ENCODE measurements at regions not wholly inside any gene's neighbourhood (a gene's known extent, or its start where the extent isn't known, plus 50 kb on each side); places are given as distances from the start of the nearest gene placed in this dataset.

DNA sequence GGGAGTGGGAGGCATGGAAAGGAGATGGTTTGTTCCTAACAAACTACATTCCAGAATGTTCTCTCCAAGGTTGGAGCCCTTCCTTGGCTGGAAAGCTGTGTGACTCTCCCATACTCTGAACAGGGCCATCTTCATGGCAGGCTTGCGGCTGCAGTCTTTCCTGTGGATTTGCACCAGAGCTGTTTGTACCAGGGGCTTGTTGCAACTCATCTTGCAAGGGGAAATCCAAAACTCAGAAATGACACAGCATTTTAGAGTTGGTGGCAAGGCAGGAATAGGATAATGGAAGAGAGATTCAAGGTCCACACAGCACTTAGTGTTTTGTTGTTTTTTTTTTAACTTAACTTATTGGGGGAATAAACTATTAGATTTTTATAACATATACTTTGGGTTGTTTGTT is 73.7 kb upstream of the ZNF516 start:
- Histone ChIP-seq H3K27me3 (replicated peaks; ENCODE audit: control insufficient read depth, insufficient read depth, low read length) (no peaks in the 10 kb centered on the region), H3K4me3 (replicated peaks; ENCODE audit: low read depth, low read length) (no peak overlapping the region), H3K36me3 (ENCODE audit: control insufficient read depth, insufficient read depth, low read length) (no peaks in the 10 kb centered on the region)
- TF ChIP-seq CTCF (IDR thresholded peaks at IDR 0.05; ENCODE audit: insufficient read depth, low read length, poor library complexity, severe bottlenecking), result no peak
- DNase-seq (ENCODE audit: extremely low read depth, insufficient read length), result no peak

GRCh38 chr18:76567835-76568445 is 72.9 kb upstream of the ZNF516 start:
- TF ChIP-seq CTCF (IDR thresholded peaks at IDR 0.05; ENCODE audit: insufficient read depth, low read length, poor library complexity, severe bottlenecking), result no peak
- DNase-seq (ENCODE audit: extremely low read depth, insufficient read length), result no peak
- Histone ChIP-seq H3K4me3 (replicated peaks; ENCODE audit: low read depth, low read length) (no peak overlapping the region), H3K36me3 (ENCODE audit: control insufficient read depth, insufficient read depth, low read length) (no peaks in the 10 kb centered on the region), H3K27me3 (replicated peaks; ENCODE audit: control insufficient read depth, insufficient read depth, low read length) (no peaks in the 10 kb centered on the region)

GRCh38 chr18:76566987-76567386 is 71.9 kb upstream of the ZNF516 start:
- Histone ChIP-seq H3K4me3 (replicated peaks; ENCODE audit: low read depth, low read length) (no peak overlapping the region), H3K27me3 (replicated peaks; ENCODE audit: control insufficient read depth, insufficient read depth, low read length) (no peaks in the 10 kb centered on the region), H3K36me3 (ENCODE audit: control insufficient read depth, insufficient read depth, low read length) (no peaks in the 10 kb centered on the region)
- no peak for TF ChIP-seq CTCF (IDR thresholded peaks at IDR 0.05; ENCODE audit: insufficient read depth, low read length, poor library complexity, severe bottlenecking)
- no peak for DNase-seq (ENCODE audit: extremely low read depth, insufficient read length)

- TF ChIP-seq CTCF (IDR thresholded peaks at IDR 0.05; ENCODE audit: insufficient read depth, low read length, poor library complexity, severe bottlenecking), result no peak
- Histone ChIP-seq H3K27me3 (replicated peaks; ENCODE audit: control insufficient read depth, insufficient read depth, low read length) (no peaks in the 10 kb centered on the region), H3K36me3 (ENCODE audit: control insufficient read depth, insufficient read depth, low read length) (no peaks in the 10 kb centered on the region), H3K4me3 (replicated peaks; ENCODE audit: low read depth, low read length) (no peak overlapping the region)
- no peak for DNase-seq (ENCODE audit: extremely low read depth, insufficient read length)
Observed at GRCh38 chr18:76565238-76566173, 70.5 kb upstream of the ZNF516 start.

- H3K36me3 ChIP-seq (ENCODE audit: control insufficient read depth, insufficient read depth, low read length), result no peaks in the 10 kb centered on the region
- no peak overlapping the region for H3K4me3 ChIP-seq (replicated peaks; ENCODE audit: low read depth, low read length)
- no peak for DNase-seq (ENCODE audit: extremely low read depth, insufficient read length)
Observed at GRCh38 chr18:76564655-76565237, 69.7 kb upstream of the ZNF516 start.

More at GRCh38 chr18:76564655-76565237, 69.7 kb upstream of the ZNF516 start:
- H3K27me3 ChIP-seq (replicated peaks; ENCODE audit: control insufficient read depth, insufficient read depth, low read length), result no peaks in the 10 kb centered on the region
- TF ChIP-seq CTCF (IDR thresholded peaks at IDR 0.05; ENCODE audit: insufficient read depth, low read length, poor library complexity, severe bottlenecking), result no peak
